ENCODE measurements at regions not wholly inside any gene's neighbourhood (a gene's known extent, or its start where the extent isn't known, plus 50 kb on each side); places are given as distances from the start of the nearest gene placed in this dataset.

GRCh38 chr14:71536015-71536740, 396.1 kb upstream of the RGS6 start:
- TF ChIP-seq, protein P1, sequence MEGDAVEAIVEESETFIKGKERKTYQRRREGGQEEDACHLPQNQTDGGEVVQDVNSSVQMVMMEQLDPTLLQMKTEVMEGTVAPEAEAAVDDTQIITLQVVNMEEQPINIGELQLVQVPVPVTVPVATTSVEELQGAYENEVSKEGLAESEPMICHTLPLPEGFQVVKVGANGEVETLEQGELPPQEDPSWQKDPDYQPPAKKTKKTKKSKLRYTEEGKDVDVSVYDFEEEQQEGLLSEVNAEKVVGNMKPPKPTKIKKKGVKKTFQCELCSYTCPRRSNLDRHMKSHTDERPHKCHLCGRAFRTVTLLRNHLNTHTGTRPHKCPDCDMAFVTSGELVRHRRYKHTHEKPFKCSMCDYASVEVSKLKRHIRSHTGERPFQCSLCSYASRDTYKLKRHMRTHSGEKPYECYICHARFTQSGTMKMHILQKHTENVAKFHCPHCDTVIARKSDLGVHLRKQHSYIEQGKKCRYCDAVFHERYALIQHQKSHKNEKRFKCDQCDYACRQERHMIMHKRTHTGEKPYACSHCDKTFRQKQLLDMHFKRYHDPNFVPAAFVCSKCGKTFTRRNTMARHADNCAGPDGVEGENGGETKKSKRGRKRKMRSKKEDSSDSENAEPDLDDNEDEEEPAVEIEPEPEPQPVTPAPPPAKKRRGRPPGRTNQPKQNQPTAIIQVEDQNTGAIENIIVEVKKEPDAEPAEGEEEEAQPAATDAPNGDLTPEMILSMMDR (IDR thresholded peaks at IDR 0.05 in 8 of 11, conservative IDR thresholded peaks at IDR 0.05 in 3 of 11), result no peak
- TF ChIP-seq POLR2A (IDR thresholded peaks at IDR 0.05), result no peak
- no peak for TF ChIP-seq POLR2AphosphoS5 (IDR thresholded peaks at IDR 0.05)
